HFF-Myc (cell line): ENCODE measurements at regions not wholly inside any gene's neighbourhood (a gene's known extent, or its start where the extent isn't known, plus 50 kb on each side); places are given as distances from the start of the nearest gene placed in this dataset.
"Not testable (repeated sequence)": the region's sequence is repeated elsewhere in the genome, so short reads cannot be mapped to it uniquely, and the experiment has no call there.

Experiments
- DNase-seq: peaks from one replicate; pipeline ENCODE4 v3.0.0-alpha.2; 2011; ENCODE audit warnings: low read depth; ENCODE audit errors: extremely low read depth
- H3K4me3 ChIP-seq: replicated peaks from 2 replicates; pipeline ENCODE4 v1.5.1; 2011; ENCODE audit warnings: low read depth, mild to moderate bottlenecking, control low read depth, low read length
- TF ChIP-seq, protein P1 (sequence below): IDR thresholded peaks from 2 replicates; pipeline ENCODE4 v1.5.1; 2012; ENCODE audit warnings: mild to moderate bottlenecking, low read depth, low read length, control low read depth; ENCODE audit errors: missing control alignments

DNA sequence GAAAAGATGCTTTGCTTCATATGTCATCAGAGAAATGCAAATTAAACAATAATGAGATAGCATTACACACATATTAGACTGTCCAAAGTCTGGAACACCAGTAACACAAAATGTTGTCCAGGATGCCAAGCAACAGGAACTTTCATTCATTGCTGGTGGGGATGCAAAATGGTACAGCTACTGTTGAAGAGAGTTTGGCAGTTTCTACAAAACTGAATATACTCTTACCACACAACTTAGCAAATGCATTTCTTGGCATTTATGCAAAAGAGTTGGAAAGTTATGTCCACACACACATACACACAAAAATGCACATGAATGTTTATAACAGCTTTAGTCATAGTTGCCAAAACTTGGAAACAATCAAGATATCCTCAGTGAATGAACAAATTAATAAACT lies 195.2 kb upstream of the MME start:
- H3K4me3 ChIP-seq, result no peak overlapping the region
- TF ChIP-seq, protein P1, sequence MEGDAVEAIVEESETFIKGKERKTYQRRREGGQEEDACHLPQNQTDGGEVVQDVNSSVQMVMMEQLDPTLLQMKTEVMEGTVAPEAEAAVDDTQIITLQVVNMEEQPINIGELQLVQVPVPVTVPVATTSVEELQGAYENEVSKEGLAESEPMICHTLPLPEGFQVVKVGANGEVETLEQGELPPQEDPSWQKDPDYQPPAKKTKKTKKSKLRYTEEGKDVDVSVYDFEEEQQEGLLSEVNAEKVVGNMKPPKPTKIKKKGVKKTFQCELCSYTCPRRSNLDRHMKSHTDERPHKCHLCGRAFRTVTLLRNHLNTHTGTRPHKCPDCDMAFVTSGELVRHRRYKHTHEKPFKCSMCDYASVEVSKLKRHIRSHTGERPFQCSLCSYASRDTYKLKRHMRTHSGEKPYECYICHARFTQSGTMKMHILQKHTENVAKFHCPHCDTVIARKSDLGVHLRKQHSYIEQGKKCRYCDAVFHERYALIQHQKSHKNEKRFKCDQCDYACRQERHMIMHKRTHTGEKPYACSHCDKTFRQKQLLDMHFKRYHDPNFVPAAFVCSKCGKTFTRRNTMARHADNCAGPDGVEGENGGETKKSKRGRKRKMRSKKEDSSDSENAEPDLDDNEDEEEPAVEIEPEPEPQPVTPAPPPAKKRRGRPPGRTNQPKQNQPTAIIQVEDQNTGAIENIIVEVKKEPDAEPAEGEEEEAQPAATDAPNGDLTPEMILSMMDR, result no peak
- DNase-seq, result no peak

DNA sequence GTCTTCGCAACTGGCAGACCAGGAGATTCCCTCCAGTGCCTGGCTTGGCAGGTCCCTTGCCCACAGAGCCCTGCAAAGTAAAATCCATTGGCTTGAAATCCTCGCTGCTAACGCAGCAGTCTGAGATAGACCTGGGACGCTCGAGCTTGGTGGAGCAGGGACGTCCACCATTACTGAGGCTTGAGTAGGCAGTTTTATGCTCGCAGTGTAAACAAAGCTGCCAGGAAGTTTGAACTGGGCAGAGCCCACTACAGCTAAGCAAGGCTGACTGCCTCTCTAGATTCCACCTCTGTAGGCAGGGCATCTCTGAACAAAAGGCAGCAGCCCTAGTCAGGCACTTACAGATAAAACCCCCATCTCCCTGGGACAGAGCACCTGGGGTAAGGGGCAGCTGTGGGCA lies 205.0 kb upstream of the MME start:
- DNase-seq, result no peak
- TF ChIP-seq, protein P1, result no peak
- no peak overlapping the region for H3K4me3 ChIP-seq

GRCh38 chr3:154872696-154873095 lies 207.4 kb upstream of the MME start:
- no peak for DNase-seq
- H3K4me3 ChIP-seq, result no peak overlapping the region
- TF ChIP-seq, protein P1, result no peak

- no peak overlapping the region for H3K4me3 ChIP-seq
- TF ChIP-seq, protein P1, result no peak
- DNase-seq, result no peak
Measured at GRCh38 chr3:154872074-154872473, 208.0 kb upstream of the MME start.

DNA sequence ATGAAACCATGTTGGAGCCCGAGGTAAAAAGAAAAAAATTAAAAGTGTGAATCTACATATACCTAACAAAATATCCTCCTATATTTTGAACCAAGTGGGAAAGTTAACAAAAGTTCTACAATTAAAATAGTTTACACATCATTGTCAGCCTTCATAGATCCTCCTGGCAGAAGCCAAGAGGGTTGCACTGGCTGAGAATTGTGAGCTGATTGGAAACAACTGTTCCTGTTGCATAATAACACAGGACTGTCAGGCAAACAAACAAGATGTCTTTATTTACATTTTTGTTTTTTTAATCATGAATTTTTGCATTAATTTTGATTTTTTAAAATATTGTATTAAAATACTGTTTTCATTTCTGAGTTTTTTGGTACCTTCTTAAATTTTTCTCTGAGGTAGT lies 215.2 kb upstream of the MME start:
- no peak for DNase-seq
- no peak overlapping the region for H3K4me3 ChIP-seq
- TF ChIP-seq, protein P1, result no peak

DNA sequence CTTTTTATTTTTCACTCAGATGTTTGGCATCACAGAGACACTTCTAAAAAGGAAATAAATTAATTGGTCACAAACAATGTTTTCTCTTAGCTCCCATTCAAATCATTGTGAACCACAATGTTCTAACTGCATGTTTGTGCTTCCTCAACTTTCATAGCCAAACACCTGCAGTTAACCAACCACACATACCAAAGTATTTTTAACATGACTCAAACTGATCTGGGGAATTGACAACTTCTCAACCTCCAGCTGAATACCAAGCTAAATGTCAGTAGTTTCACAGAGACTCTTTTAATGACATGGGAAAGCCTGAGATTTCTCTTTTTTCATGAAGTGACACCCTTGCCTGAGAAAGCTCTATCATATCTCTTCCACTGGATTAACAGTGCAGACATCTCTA lies 217.9 kb upstream of the MME start:
- no peak for DNase-seq
- TF ChIP-seq, protein P1, result no peak
- no peak overlapping the region for H3K4me3 ChIP-seq

GRCh38 chr3:154852998-154853397 lies 227.1 kb upstream of the MME start:
- not testable (repeated sequence) for DNase-seq, H3K4me3 ChIP-seq
